Smooth muscle cell (in vitro differentiated cells): ENCODE measurements at regions not wholly inside any gene's neighbourhood (a gene's known extent, or its start where the extent isn't known, plus 50 kb on each side); places are given as distances from the start of the nearest gene placed in this dataset.

Experiments
- DNase-seq: peaks from one replicate; lab custom pipeline; 2025; ENCODE audit not compliant: unreplicated experiment; lab: John Stamatoyannopoulos, UW
- H2AFZ ChIP-seq: fragments of 200-600 bp; sonication (generic); 2 replicates; pipeline ENCODE4 v1.6.0; 2016; ENCODE audit warnings: antibody characterized with exemption, low read depth, mild to moderate bottlenecking
- H3F3A ChIP-seq: fragments of 200-600 bp; sonication (generic); 2 replicates; pipeline ENCODE4 v1.6.0; 2017; ENCODE audit warnings: antibody characterized with exemption, low read depth
- H3K27ac ChIP-seq: fragments of 200-600 bp; sonication (generic); 2 replicates; pipeline ENCODE4 v1.5.1; 2016; ENCODE audit warnings: low read depth, mild to moderate bottlenecking
- H3K27me3 ChIP-seq: fragments of 200-600 bp; sonication (generic); 2 replicates; pipeline ENCODE4 v1.6.1; 2016; ENCODE audit warnings: low read depth, mild to moderate bottlenecking
- H3K36me3 ChIP-seq: fragments of 200-600 bp; sonication (generic); 2 replicates; pipeline ENCODE4 v1.5.1; 2016; ENCODE audit warnings: low read depth
- H3K4me1 ChIP-seq: fragments of 200-600 bp; sonication (generic); 2 replicates; pipeline ENCODE4 v1.5.1; 2016; ENCODE audit warnings: low read depth
- H3K4me2 ChIP-seq: fragments of 200-600 bp; sonication (generic); 2 replicates; pipeline ENCODE4 v1.6.0; 2016; ENCODE audit warnings: mild to moderate bottlenecking
- H3K4me3 ChIP-seq: fragments of 200-600 bp; sonication (generic); 2 replicates; pipeline ENCODE4 v1.5.1; 2016; ENCODE audit warnings: mild to moderate bottlenecking
- H3K79me2 ChIP-seq: fragments of 200-600 bp; sonication (generic); 2 replicates; pipeline ENCODE4 v1.6.0; 2016; ENCODE audit warnings: low read depth, mild to moderate bottlenecking
- H3K9ac ChIP-seq: fragments of 200-600 bp; sonication (generic); 2 replicates; pipeline ENCODE4 v1.6.0; 2016; ENCODE audit warnings: low read depth
- H3K9me3 ChIP-seq: fragments of 200-600 bp; sonication (generic); replicated peaks from 2 replicates; pipeline ENCODE4 v1.5.1; 2016; ENCODE audit warnings: low read depth
- H4K20me1 ChIP-seq: fragments of 200-600 bp; sonication (generic); 2 replicates; pipeline ENCODE4 v1.6.0; 2016; ENCODE audit warnings: low read depth
- CTCF ChIP-seq: fragments of 200-600 bp; sonication (generic); IDR thresholded peaks from 2 replicates; pipeline ENCODE4 v1.5.1; 2017; ENCODE audit warnings: borderline replicate concordance, mild to moderate bottlenecking, antibody characterized with exemption; ENCODE audit not compliant: insufficient read depth, poor library complexity, severe bottlenecking
- WGBS: methylation state at CpG from one replicate; pipeline ENCODE4 v1.1.7; 2016; ENCODE audit warnings: low lambda C conversion rate; 5-methylcytosine and 5-hydroxymethylcytosine counted together

GRCh38 chr6:105515054-105515453, 112.2 kb upstream of the PREP start:
- DNase-seq = no peak
- Histone ChIP-seq H2AFZ (no peak overlapping the region), H3K4me3 (no peak overlapping the region), H3F3A (peaks cover 5% of the 10 kb centered on the region), H3K27me3 (no peaks in the 10 kb centered on the region), H3K27ac (no peak overlapping the region), H3K4me2 (no peak overlapping the region), H4K20me1 (no peaks in the 10 kb centered on the region), H3K79me2 (no peaks in the 10 kb centered on the region), H3K9me3 (no peaks in the 10 kb centered on the region), H3K9ac (no peak overlapping the region), H3K4me1 (peaks cover 5% of the 10 kb centered on the region), H3K36me3 (no peaks in the 10 kb centered on the region)
- no peak for TF ChIP-seq CTCF
- WGBS = 92% methylated on average over 6 of the region's 6 CpGs

- Histone ChIP-seq H3K4me3 (no peak overlapping the region), H2AFZ (no peak overlapping the region), H3K4me1 (peaks cover 10% of the 10 kb centered on the region), H3K36me3 (no peaks in the 10 kb centered on the region), H3K27ac (no peak overlapping the region), H3F3A (peaks cover 7% of the 10 kb centered on the region), H3K27me3 (no peaks in the 10 kb centered on the region), H4K20me1 (no peaks in the 10 kb centered on the region), H3K4me2 (no peak overlapping the region), H3K9me3 (no peaks in the 10 kb centered on the region), H3K79me2 (no peaks in the 10 kb centered on the region), H3K9ac (no peak overlapping the region)
- no peak for TF ChIP-seq CTCF
- no peak for DNase-seq
- 85% methylated on average over 5 of the region's 5 CpGs for WGBS
Observed at GRCh38 chr6:105514306-105514705, 111.4 kb upstream of the PREP start.

- Histone ChIP-seq H2AFZ (no peak overlapping the region), H3K9ac (no peak overlapping the region), H3K79me2 (no peaks in the 10 kb centered on the region), H3F3A (peaks cover 7% of the 10 kb centered on the region), H3K4me1 (peaks cover 15% of the 10 kb centered on the region), H3K27ac (peak overlapping the region; percentile 82), H4K20me1 (no peaks in the 10 kb centered on the region), H3K36me3 (no peaks in the 10 kb centered on the region), H3K9me3 (no peaks in the 10 kb centered on the region), H3K4me3 (no peak overlapping the region), H3K27me3 (no peaks in the 10 kb centered on the region), H3K4me2 (peak overlapping the region; percentile 66)
- DNase-seq = no peak
- WGBS = 95% methylated on average over 2 of the region's 2 CpGs
- TF ChIP-seq CTCF = no peak
Observed at GRCh38 chr6:105511639-105512038, 108.8 kb upstream of the PREP start.

- H3K9ac ChIP-seq = peak overlapping the region; percentile 30
- no peak for TF ChIP-seq CTCF
- H3K4me1 ChIP-seq = peaks cover 15% of the 10 kb centered on the region
- H3K4me3 ChIP-seq = no peak overlapping the region
- no peak overlapping the region for H2AFZ ChIP-seq
- no peaks in the 10 kb centered on the region for H3K79me2 ChIP-seq
- no peak for DNase-seq
- peak overlapping the region; percentile 82 for H3K27ac ChIP-seq
- no peaks in the 10 kb centered on the region for H3K9me3 ChIP-seq
- H3K36me3 ChIP-seq = no peaks in the 10 kb centered on the region
- no peaks in the 10 kb centered on the region for H4K20me1 ChIP-seq
- H3K4me2 ChIP-seq = peak overlapping the region; percentile 66
- no peaks in the 10 kb centered on the region for H3K27me3 ChIP-seq
- peaks cover 7% of the 10 kb centered on the region for H3F3A ChIP-seq
Observed at GRCh38 chr6:105510746-105511145, 107.9 kb upstream of the PREP start.
